HG02763 (cell line): ENCODE measurements at regions not wholly inside any gene's neighbourhood (a gene's known extent, or its start where the extent isn't known, plus 50 kb on each side); places are given as distances from the start of the nearest gene placed in this dataset.
"Not testable (repeated sequence)": the region's sequence is repeated elsewhere in the genome, so short reads cannot be mapped to it uniquely, and the experiment has no call there.

Source experiments
- ATAC-seq: cut with Tn5 transposase; IDR thresholded peaks from one replicate; pipeline ENCODE4 v1.9.1; 2021; ENCODE audit warnings: mild to moderate bottlenecking, moderate library complexity; ENCODE audit not compliant: unreplicated experiment

GRCh38 chr3:94314218-94314883 is 251.5 kb downstream of the NSUN3 start:
- no peak for ATAC-seq

DNA sequence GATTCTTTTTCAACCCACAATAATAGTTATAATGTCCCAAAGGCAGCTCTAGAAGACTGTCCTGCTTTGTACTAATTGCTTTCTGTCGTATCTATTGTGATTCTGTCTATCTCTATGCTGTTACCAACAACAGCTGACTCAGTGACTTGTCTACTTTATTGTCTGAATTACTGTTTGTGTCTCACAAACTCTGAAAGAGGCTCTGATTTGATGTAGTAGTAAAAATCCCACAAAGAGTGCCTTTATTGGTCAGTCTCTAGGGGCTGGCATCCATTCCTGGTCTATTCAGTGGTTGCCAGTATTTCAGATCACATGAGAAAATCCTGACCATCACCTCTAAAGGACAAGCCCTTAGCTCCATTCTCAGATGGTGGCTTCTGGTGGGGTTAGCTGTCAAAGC is 254.2 kb downstream of the NSUN3 start:
- no peak for ATAC-seq

DNA sequence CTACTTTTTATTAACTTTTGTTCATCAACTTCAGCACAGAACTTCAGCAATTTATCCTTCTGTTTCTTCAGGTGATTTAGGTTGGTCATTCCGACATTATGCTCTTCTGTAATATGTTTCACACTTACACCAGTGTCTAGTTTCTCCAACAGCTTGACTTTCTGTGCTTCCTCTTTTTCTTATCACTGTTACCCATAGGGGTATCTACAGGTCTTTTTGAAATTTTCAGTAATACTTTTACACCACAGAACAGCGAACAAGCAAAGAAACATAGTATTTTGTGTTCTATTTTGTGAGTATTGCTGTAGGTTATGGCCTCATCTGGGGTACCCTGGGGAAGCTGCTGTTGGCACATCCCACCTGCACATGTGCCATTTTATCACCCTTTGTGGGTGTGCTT is 260.7 kb downstream of the NSUN3 start:
- no peak for ATAC-seq

DNA sequence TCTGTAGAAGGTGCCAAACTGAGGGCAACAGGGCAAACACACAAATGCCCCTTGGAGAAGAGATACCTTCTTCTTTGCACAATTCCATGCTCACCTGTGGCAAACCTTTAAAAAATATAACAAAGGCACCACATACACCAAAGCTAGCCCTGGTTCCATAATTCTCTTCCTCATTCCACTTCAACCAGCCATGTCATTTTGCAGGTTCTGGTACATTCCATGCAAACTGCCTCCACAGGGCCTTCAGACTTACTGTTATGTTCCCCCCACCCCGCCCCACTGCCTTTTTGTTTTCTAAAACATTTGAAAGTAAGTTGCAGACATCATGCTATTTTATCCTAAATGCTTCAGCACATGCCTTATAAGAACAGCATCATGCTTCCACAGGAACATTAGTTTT is 269.0 kb downstream of the NSUN3 start:
- no peak for ATAC-seq

DNA sequence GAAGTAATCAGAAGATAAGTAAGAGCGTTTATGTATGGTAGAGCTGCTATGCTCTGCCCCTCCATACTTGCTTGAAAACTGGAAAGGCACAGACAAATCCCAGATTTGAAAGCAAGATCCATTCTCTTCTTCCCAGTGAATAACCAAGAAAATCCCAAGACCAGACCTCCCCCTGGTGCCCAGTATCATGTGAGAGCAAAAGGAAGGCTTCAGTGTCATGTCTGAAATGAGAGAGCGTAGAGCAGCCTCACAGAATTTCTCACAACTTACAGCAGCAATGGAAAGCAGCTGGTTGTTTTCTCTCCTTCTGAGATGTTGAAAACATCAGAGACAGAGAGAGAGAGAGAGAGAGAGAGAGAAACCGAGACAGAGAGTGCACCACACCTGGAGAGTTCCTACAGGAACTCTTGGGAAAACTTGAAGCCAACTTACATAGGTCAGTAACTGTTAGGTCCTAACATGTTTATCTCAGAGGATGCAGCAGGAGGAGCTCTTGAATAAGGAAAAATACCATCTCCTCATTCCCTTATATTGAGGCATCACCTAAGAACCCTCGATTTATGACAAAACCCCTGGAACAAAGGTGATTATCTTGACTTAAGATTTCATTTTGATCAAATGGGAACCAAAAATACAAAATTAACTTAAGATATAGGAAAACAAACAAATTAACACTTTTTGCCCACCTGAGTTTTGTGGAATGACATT is 273.3 kb downstream of the NSUN3 start:
- ATAC-seq: no peak

GRCh38 chr3:94345101-94345500 is 282.2 kb downstream of the NSUN3 start:
- no peak for ATAC-seq

GRCh38 chr3:94349310-94349878 is 286.5 kb downstream of the NSUN3 start:
- no peak for ATAC-seq

DNA sequence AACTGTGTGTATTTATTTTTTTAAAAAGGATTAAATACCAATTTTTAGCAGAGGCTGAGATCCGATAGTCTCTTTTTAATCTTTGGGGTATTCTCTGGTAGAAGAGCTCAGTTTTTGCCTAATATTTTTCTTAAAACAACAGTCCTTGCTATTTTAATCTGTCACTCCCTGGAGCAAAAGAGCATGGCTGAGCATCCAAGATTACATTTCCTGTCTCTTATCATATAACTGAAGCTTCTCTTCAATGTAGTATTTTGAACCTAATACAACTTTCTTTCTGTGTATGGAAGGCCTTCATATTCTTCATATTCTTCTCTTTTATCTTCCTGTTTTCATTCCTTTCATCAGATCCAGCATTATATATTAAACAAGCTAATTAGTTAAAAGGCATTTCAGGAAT is 293.7 kb downstream of the NSUN3 start:
- no peak for ATAC-seq

DNA sequence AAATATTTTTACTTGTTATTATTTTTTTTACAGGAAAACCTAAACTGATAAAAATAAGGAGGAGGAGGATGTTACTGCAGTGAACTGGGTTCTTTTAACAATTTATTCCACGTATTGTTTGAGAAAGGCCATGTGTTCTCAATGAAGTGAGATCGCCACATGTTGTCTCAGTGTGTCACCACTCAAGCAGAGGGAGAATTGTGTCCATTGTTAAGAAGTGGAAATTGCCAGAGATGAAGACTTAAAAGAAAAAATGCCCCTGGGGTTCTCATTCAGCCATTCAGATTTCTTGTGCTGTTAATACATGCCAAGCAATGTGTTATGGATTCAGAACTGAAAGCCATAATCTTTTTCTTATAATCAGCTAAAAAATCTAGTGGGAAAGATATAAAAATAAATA is 297.1 kb downstream of the NSUN3 start:
- ATAC-seq: no peak

DNA sequence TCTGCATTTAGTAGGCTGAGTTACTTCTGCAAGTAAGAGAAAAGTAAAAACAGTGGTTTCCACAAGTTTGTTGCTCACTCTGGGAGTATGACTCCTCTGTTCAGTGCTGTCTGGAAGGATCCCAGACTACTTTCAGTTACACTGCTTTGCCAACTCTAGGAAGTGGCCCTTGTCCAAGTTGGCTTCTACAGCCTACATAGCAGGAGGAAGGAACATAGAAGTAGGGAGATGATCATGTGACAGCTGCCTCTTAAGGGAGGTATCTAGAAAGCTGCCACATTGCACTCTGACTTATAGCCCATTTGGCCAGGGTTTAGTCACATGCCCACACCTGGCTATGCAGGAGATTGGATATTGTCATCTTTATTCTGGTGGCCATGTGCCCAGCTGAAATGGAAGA is 298.1 kb downstream of the NSUN3 start:
- ATAC-seq: no peak

- no peak for ATAC-seq
These were observed 299.5 kb downstream of the NSUN3 start for GRCh38 chr3:94362393-94362792.

DNA sequence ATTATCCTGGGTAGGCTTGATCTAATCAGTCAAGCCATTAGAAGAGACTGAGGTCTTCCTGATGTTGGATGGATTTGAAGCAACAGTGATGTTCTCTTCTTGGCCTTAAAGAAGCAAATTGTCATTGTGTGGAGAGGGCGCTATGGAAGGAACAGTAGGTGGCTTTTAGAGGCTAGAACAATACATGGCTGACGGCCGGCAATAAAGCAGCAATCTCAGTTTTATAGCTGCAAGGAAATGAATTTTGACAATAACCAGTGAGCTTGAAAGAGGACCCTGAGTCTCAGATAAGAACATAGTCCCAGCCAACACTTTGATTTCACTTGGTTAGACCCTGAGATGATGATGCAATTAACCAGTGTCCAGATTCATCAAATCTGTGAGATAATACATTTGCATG is 302.1 kb downstream of the NSUN3 start:
- no peak for ATAC-seq

DNA sequence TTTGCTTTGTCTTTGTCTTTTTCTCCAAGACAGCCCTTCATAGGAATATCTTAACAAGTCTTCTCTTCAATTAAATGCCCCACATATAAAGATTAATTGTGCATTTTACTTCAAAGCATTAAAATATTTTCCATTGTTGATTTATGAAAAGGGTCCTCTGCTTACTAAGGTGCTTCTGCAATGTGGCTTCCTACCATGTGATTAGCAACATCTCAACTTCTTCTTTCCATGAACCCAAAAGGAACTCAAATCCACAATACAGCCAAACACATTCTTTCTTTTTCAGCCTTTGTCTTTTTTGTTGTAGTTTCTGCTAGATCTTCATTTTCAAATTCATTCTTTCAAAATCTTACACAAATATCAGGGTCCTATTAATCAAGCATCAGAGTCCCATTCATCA is 309.2 kb downstream of the NSUN3 start:
- ATAC-seq: no peak

GRCh38 chr3:94373456-94373855 is 310.6 kb downstream of the NSUN3 start:
- ATAC-seq: no peak

DNA sequence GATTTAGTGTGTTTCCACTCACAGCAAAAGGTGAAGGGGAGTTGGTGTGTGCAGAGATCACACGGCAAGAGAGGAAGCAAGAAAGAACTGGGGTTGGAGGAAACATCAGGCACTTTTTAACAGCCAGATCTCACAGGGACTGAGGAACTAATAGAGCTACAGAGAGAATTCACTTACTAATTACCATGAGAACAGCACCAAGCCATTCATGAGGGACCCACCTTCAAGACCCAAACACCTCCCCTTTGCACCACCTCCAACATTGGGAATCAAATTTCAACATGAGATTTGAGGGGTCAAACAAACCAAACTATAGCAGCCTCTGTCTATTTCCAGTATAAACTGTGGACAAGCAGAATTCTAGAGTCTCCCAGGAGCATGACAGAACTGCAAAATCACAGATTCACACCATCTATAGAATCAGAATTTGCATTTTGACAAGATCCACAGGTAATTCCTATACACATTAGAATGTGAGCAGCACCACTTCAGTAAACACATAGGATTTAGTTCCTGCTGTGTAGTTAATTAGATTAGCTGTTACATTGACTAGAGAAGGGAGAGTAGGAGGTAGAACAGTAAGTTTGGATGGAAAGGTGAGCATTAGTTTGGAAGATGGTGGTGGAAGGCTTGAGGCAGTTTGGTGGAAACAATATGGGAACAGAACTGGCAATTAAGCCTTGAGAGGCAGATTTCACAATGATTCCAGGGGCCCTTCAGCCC is 311.7 kb downstream of the NSUN3 start:
- ATAC-seq: no peak

- not testable (repeated sequence) for ATAC-seq
These were observed 314.3 kb downstream of the NSUN3 start for GRCh38 chr3:94377123-94377696.

DNA sequence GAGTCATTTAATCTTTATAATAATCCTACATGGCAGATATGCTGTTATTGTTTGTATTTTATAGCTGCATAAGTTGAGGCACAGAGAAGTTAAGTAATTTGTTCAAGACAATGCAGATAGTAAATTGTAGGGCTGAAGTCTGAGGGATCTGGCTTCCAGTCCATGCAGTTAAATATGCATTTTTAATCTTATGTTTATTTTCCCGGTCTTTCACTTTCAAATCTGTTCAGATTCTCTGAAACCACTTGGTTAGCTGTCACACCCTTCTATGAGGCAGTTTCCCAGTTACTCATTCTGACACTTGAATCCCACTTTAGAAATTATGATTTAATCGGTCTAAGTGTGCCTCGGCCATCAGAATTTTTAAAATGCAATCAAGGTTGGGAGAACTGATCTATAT is 315.0 kb downstream of the NSUN3 start:
- ATAC-seq: not testable (repeated sequence)

- ATAC-seq: no peak
These were observed 315.5 kb downstream of the NSUN3 start for GRCh38 chr3:94378322-94378721.

GRCh38 chr3:94379264-94379663 is 316.4 kb downstream of the NSUN3 start:
- no peak for ATAC-seq

GRCh38 chr3:94394885-94395284 is 332.0 kb downstream of the NSUN3 start:
- ATAC-seq: no peak

GRCh38 chr3:94395851-94396250 is 333.0 kb downstream of the NSUN3 start:
- ATAC-seq: no peak
